C4-2B (cell line): ENCODE measurements at regions not wholly inside any gene's neighbourhood (a gene's known extent, or its start where the extent isn't known, plus 50 kb on each side); places are given as distances from the start of the nearest gene placed in this dataset.

ENCODE experiments used
- ZFX ChIP-seq: fragments of 450-650 bp; IDR thresholded peaks from 2 replicates; pipeline ENCODE4 v1.6.1; 2017
- TF ChIP-seq, protein P1 (sequence below): fragments of 450-650 bp; conservative IDR thresholded peaks from 2 replicates; pipeline ENCODE4 v1.5.1; 2017; ENCODE audit warnings: mild to moderate bottlenecking

DNA sequence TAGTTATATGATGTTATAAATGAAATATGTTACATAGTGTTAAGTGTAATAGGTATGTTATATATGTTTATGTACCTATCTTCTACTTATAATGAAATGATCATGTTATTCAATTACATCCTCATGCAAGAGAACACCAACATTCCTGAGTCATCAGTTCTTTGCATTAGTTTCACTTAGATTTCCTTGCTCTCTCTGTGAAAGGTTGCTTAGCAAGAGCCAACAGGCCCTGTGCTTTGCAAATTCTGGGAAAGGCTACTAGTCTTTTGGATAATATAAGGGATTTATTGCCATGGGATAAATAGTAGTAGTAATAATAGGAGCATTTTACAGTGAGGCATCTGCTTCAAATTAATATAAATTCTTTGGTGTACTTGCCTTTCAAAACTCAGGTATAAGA is 274.8 kb downstream of the SP3 start:
- TF ChIP-seq, protein P1, sequence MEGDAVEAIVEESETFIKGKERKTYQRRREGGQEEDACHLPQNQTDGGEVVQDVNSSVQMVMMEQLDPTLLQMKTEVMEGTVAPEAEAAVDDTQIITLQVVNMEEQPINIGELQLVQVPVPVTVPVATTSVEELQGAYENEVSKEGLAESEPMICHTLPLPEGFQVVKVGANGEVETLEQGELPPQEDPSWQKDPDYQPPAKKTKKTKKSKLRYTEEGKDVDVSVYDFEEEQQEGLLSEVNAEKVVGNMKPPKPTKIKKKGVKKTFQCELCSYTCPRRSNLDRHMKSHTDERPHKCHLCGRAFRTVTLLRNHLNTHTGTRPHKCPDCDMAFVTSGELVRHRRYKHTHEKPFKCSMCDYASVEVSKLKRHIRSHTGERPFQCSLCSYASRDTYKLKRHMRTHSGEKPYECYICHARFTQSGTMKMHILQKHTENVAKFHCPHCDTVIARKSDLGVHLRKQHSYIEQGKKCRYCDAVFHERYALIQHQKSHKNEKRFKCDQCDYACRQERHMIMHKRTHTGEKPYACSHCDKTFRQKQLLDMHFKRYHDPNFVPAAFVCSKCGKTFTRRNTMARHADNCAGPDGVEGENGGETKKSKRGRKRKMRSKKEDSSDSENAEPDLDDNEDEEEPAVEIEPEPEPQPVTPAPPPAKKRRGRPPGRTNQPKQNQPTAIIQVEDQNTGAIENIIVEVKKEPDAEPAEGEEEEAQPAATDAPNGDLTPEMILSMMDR: no peak
- no peak for TF ChIP-seq ZFX
